LNCAP (cell line): ENCODE measurements at regions not wholly inside any gene's neighbourhood (a gene's known extent, or its start where the extent isn't known, plus 50 kb on each side); places are given as distances from the start of the nearest gene placed in this dataset.

ENCODE experiments used
- CTCF ChIP-seq: fragments of 450-650 bp; IDR thresholded peaks from 2 replicates; pipeline ENCODE4 v1.5.1; 2017; ENCODE audit warnings: mild to moderate bottlenecking

GRCh38 chr2:129441610-129442009, 537.9 kb upstream of the RAB6C start:
- TF ChIP-seq CTCF, result no peak

GRCh38 chr2:129443235-129443864, 536.1 kb upstream of the RAB6C start:
- TF ChIP-seq CTCF, result no peak

- TF ChIP-seq CTCF, result no peak
Measured at GRCh38 chr2:129443865-129444739, 535.4 kb upstream of the RAB6C start.

GRCh38 chr2:129444751-129445150, 534.7 kb upstream of the RAB6C start:
- no peak for TF ChIP-seq CTCF

GRCh38 chr2:129456691-129457090, 522.8 kb upstream of the RAB6C start:
- TF ChIP-seq CTCF, result no peak

- TF ChIP-seq CTCF, result no peak
Measured at GRCh38 chr2:129457277-129457818, 522.1 kb upstream of the RAB6C start.

GRCh38 chr2:129458006-129458405, 521.5 kb upstream of the RAB6C start:
- no peak for TF ChIP-seq CTCF
